ENCODE measurements at regions not wholly inside any gene's neighbourhood (a gene's known extent, or its start where the extent isn't known, plus 50 kb on each side); places are given as distances from the start of the nearest gene placed in this dataset.
"Not testable (repeated sequence)": the region's sequence is repeated elsewhere in the genome, so short reads cannot be mapped to it uniquely, and the experiment has no call there.

- no peaks in the 10 kb centered on the region for H3K36me3 ChIP-seq (ENCODE audit: control insufficient read depth, insufficient read depth, low read length)
- no peaks in the 10 kb centered on the region for H3K27me3 ChIP-seq (ENCODE audit: control insufficient read depth, insufficient read depth, low read length)
- H3K4me1 ChIP-seq (ENCODE audit: control insufficient read depth, insufficient read depth, low read length): peaks cover 6% of the 10 kb centered on the region; the same call in 1 of the 2 replicates
- no peak overlapping the region for H3K27ac ChIP-seq (ENCODE audit: low read depth, low read length)
- no peak overlapping the region for H3K9ac ChIP-seq (ENCODE audit: low read depth, low read length)
- no peak overlapping the region for H3K4me3 ChIP-seq (ENCODE audit: low read depth, low read length)
- no peaks in the 10 kb centered on the region for H3K9me3 ChIP-seq (ENCODE audit: control insufficient read depth, insufficient read depth, low read length)
Observed at GRCh38 chr2:146989741-146990140, 855.1 kb upstream of the ACVR2A start.

DNA sequence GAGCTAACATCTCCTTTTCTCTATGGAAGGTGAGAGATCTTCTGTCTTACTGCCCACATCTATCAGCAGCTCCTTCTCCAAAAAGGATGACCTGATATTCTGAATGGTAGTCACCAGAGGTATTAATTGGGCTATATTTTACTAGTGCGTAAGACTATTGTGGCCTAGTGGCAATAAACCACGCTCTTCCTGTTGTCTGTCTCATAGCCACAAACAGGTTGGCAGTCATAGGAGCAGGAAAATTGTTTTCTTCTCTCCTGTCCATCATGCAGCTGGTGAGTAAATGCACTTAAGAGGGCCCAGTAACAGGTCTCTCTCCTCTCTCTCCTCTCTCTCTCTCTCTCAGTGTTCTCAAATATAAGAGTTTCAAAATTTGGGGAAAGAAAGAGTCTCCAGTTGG lies 856.8 kb upstream of the ACVR2A start:
- H3K4me1 ChIP-seq (ENCODE audit: control insufficient read depth, insufficient read depth, low read length): no peaks in the 10 kb centered on the region
- H3K9ac ChIP-seq (ENCODE audit: low read depth, low read length): no peak overlapping the region
- H3K27ac ChIP-seq (ENCODE audit: low read depth, low read length): no peak overlapping the region
- H3K27me3 ChIP-seq (ENCODE audit: control insufficient read depth, insufficient read depth, low read length): no peaks in the 10 kb centered on the region
- no peaks in the 10 kb centered on the region for H3K36me3 ChIP-seq (ENCODE audit: control insufficient read depth, insufficient read depth, low read length)
- H3K4me3 ChIP-seq (ENCODE audit: low read depth, low read length): no peak overlapping the region
- no peaks in the 10 kb centered on the region for H3K9me3 ChIP-seq (ENCODE audit: control insufficient read depth, insufficient read depth, low read length)

DNA sequence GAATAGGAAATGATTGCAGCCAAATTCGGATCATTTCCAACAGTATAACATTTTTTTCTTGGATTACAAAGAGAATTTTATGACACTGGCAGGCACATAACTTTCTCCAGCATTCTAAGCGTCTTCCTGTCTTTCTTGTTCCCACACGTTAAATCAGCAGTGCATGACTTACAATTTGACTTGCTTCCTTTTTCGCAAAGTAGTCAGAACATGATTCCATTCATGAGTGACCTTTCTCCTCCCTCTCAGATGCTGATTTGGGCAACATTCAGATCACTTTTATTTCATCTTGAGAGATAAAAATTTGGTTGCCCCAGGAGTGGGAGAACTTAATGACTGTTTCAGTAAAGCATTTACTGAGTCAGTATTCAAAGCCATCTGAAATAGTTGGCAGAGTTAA lies 858.7 kb upstream of the ACVR2A start:
- no peak overlapping the region for H3K9ac ChIP-seq (ENCODE audit: low read depth, low read length)
- no peak overlapping the region for H3K27ac ChIP-seq (ENCODE audit: low read depth, low read length)
- no peaks in the 10 kb centered on the region for H3K36me3 ChIP-seq (ENCODE audit: control insufficient read depth, insufficient read depth, low read length)
- no peak overlapping the region for H3K4me3 ChIP-seq (ENCODE audit: low read depth, low read length)
- H3K4me1 ChIP-seq (ENCODE audit: control insufficient read depth, insufficient read depth, low read length): no peaks in the 10 kb centered on the region
- H3K27me3 ChIP-seq (ENCODE audit: control insufficient read depth, insufficient read depth, low read length): no peaks in the 10 kb centered on the region
- H3K9me3 ChIP-seq (ENCODE audit: control insufficient read depth, insufficient read depth, low read length): no peaks in the 10 kb centered on the region

- Histone ChIP-seq H3K4me3 (ENCODE audit: low read depth, low read length) (no peak overlapping the region), H3K27ac (ENCODE audit: low read depth, low read length) (no peak overlapping the region), H3K27me3 (ENCODE audit: control insufficient read depth, insufficient read depth, low read length) (no peaks in the 10 kb centered on the region), H3K4me1 (ENCODE audit: control insufficient read depth, insufficient read depth, low read length) (no peaks in the 10 kb centered on the region), H3K9me3 (ENCODE audit: control insufficient read depth, insufficient read depth, low read length) (no peaks in the 10 kb centered on the region), H3K36me3 (ENCODE audit: control insufficient read depth, insufficient read depth, low read length) (no peaks in the 10 kb centered on the region), H3K9ac (ENCODE audit: low read depth, low read length) (no peak overlapping the region)
Observed at GRCh38 chr2:146985753-146986152, 859.1 kb upstream of the ACVR2A start.

DNA sequence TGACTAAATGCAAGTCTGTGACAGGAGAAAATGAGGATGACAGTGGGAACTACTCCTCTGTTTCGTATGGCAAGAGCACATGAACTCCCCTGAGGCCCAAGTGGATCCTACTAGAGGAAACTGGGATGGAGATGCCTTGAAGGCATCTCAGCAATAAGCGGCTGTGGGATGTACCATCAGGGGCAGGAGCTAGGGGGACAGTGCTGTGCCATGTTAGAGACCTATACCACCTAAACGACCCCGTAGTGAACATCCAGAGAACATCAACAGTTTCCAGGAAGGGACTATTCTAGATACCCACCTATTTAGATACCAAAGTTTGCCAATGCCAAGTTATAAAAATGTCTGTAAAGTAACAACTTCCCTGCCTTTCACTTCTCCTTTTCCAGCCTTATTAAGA lies 860.8 kb upstream of the ACVR2A start:
- Histone ChIP-seq H3K4me3 (ENCODE audit: low read depth, low read length) (no peak overlapping the region), H3K27me3 (ENCODE audit: control insufficient read depth, insufficient read depth, low read length) (no peaks in the 10 kb centered on the region), H3K36me3 (ENCODE audit: control insufficient read depth, insufficient read depth, low read length) (no peaks in the 10 kb centered on the region), H3K9me3 (ENCODE audit: control insufficient read depth, insufficient read depth, low read length) (no peaks in the 10 kb centered on the region), H3K27ac (ENCODE audit: low read depth, low read length) (no peak overlapping the region), H3K9ac (ENCODE audit: low read depth, low read length) (no peak overlapping the region), H3K4me1 (ENCODE audit: control insufficient read depth, insufficient read depth, low read length) (peaks cover 7% of the 10 kb centered on the region; the same call in 1 of the 2 replicates)

DNA sequence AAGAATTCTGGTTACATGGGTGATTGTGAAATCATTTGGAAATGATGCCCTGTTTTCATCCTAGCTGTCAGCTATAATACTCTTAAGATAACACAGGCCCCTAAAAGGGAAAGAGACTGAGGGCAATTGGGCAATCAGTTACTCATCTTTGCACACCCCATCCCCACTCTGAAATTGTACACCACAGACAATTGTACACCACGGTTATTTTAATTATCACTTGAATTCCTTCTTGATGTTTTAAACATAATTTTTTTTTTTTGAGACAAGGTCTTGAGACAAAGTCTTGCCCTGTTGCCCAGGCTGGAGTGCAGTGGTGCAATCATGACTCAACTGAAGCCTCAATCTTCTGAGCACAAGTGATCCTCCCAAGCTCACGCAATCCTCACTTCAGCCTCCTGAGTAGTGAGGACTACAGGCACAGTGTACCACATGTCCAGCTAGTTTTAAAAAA lies 862.4 kb upstream of the ACVR2A start:
- Histone ChIP-seq H3K36me3 (ENCODE audit: control insufficient read depth, insufficient read depth, low read length) (no peaks in the 10 kb centered on the region), H3K9me3 (ENCODE audit: control insufficient read depth, insufficient read depth, low read length) (no peaks in the 10 kb centered on the region), H3K9ac (ENCODE audit: low read depth, low read length) (no peak overlapping the region), H3K27ac (ENCODE audit: low read depth, low read length) (no peak overlapping the region), H3K4me3 (ENCODE audit: low read depth, low read length) (no peak overlapping the region), H3K27me3 (ENCODE audit: control insufficient read depth, insufficient read depth, low read length) (no peaks in the 10 kb centered on the region), H3K4me1 (ENCODE audit: control insufficient read depth, insufficient read depth, low read length) (peaks cover 14% of the 10 kb centered on the region)

DNA sequence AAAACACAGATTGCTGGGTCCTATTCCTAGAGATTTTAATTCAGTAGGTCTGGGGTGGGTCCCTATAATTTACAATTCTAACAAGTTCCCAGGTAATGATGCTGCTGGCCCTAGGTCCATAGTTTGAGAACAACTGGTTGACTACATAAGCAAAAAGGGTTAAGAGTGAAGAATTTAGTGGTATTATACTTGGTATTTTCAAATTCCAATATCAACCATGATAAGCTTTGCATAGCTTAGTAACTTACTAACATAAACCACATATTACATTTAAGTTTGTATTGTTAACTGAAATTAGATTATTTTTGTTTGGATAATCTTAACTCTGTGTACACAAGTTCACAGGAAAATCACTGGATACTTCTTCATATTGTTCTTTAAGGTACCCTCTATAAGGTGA lies 862.9 kb upstream of the ACVR2A start:
- no peaks in the 10 kb centered on the region for H3K9me3 ChIP-seq (ENCODE audit: control insufficient read depth, insufficient read depth, low read length)
- H3K4me3 ChIP-seq (ENCODE audit: low read depth, low read length): no peak overlapping the region
- H3K9ac ChIP-seq (ENCODE audit: low read depth, low read length): no peak overlapping the region
- H3K4me1 ChIP-seq (ENCODE audit: control insufficient read depth, insufficient read depth, low read length): peaks cover 14% of the 10 kb centered on the region
- no peaks in the 10 kb centered on the region for H3K36me3 ChIP-seq (ENCODE audit: control insufficient read depth, insufficient read depth, low read length)
- no peak overlapping the region for H3K27ac ChIP-seq (ENCODE audit: low read depth, low read length)
- H3K27me3 ChIP-seq (ENCODE audit: control insufficient read depth, insufficient read depth, low read length): no peaks in the 10 kb centered on the region

- Histone ChIP-seq H3K27me3 (ENCODE audit: control insufficient read depth, insufficient read depth, low read length) (no peaks in the 10 kb centered on the region), H3K27ac (ENCODE audit: low read depth, low read length) (peak overlapping the region; percentile 57), H3K9ac (ENCODE audit: low read depth, low read length) (no peak overlapping the region), H3K36me3 (ENCODE audit: control insufficient read depth, insufficient read depth, low read length) (no peaks in the 10 kb centered on the region), H3K4me3 (ENCODE audit: low read depth, low read length) (no peak overlapping the region), H3K9me3 (ENCODE audit: control insufficient read depth, insufficient read depth, low read length) (no peaks in the 10 kb centered on the region), H3K4me1 (ENCODE audit: control insufficient read depth, insufficient read depth, low read length) (peaks cover 14% of the 10 kb centered on the region)
Observed at GRCh38 chr2:146979746-146980145, 865.1 kb upstream of the ACVR2A start.

DNA sequence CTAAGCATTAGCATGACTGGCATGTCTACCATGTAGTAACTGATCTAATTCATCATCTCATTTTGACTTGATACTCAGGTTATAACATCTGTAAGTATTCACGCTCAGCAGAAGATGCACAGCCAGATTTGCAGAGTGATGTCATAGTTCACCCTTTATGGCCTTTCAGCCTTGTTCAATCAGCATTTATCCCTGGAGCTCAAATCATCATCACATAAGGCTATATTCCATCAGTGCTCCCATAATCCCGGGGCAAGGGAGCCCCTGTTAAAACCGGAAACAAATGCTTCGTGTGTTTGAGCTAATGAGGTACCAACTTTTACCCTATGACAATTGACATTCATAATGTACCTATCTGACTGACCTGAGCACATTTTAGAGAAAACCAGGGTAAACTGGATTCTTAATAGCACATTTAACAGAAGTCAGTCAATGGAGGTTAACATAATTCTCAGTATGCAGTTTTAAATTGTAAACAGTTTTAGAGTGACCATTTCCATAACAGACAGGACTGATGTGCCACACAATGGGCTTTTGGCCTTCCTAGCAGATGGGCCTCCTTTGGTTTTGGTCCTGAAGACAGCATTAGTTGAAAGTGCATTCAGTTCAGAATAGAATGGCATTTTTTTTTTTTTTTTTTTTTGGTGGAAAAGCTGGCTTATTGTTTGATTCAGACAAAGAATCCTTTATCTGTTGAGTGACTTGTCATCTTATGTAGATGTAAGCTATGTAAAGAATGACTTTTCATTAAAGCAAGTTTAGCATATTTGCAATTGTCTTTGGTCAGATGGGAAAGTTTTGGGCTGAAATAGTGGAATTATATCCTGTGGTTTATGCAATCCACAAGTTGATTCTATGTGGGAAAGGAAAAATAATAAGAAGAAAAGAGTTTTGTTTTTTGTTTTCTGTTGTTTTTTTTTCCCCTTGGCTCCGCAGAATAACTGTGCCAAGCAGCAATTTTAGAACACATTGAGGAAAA lies 866.0 kb upstream of the ACVR2A start:
- H3K27me3 ChIP-seq (ENCODE audit: control insufficient read depth, insufficient read depth, low read length): no peaks in the 10 kb centered on the region
- H3K9ac ChIP-seq (ENCODE audit: low read depth, low read length): no peak overlapping the region
- H3K4me1 ChIP-seq (ENCODE audit: control insufficient read depth, insufficient read depth, low read length): peaks cover 14% of the 10 kb centered on the region
- peak overlapping the region; percentile 64 for H3K27ac ChIP-seq (ENCODE audit: low read depth, low read length)
- H3K9me3 ChIP-seq (ENCODE audit: control insufficient read depth, insufficient read depth, low read length): no peaks in the 10 kb centered on the region
- H3K4me3 ChIP-seq (ENCODE audit: low read depth, low read length): no peak overlapping the region
- H3K36me3 ChIP-seq (ENCODE audit: control insufficient read depth, insufficient read depth, low read length): no peaks in the 10 kb centered on the region

GRCh38 chr2:146970981-146971380 lies 873.8 kb upstream of the ACVR2A start:
- H3K27ac ChIP-seq (ENCODE audit: low read depth, low read length); H3K4me1 ChIP-seq (ENCODE audit: control insufficient read depth, insufficient read depth, low read length); H3K36me3 ChIP-seq (ENCODE audit: control insufficient read depth, insufficient read depth, low read length); H3K4me3 ChIP-seq (ENCODE audit: low read depth, low read length); H3K9ac ChIP-seq (ENCODE audit: low read depth, low read length); H3K27me3 ChIP-seq (ENCODE audit: control insufficient read depth, insufficient read depth, low read length): not testable (repeated sequence)
- peaks cover 23% of the 10 kb centered on the region for H3K9me3 ChIP-seq (ENCODE audit: control insufficient read depth, insufficient read depth, low read length)

GRCh38 chr2:146969703-146970102 lies 875.1 kb upstream of the ACVR2A start:
- H3K9me3 ChIP-seq (ENCODE audit: control insufficient read depth, insufficient read depth, low read length): peaks cover 23% of the 10 kb centered on the region
- not testable (repeated sequence) for H3K36me3 ChIP-seq (ENCODE audit: control insufficient read depth, insufficient read depth, low read length); H3K4me1 ChIP-seq (ENCODE audit: control insufficient read depth, insufficient read depth, low read length); H3K27me3 ChIP-seq (ENCODE audit: control insufficient read depth, insufficient read depth, low read length); H3K27ac ChIP-seq (ENCODE audit: low read depth, low read length); H3K4me3 ChIP-seq (ENCODE audit: low read depth, low read length); H3K9ac ChIP-seq (ENCODE audit: low read depth, low read length)

All from HUES48 (cell line).